OCI-LY1 (cell line): ENCODE measurements at regions not wholly inside any gene's neighbourhood (a gene's known extent, or its start where the extent isn't known, plus 50 kb on each side); places are given as distances from the start of the nearest gene placed in this dataset.

ENCODE experiments used
- CTCF ChIP-seq: fragments of 200-600 bp; sonication (generic), shearing (Covaris generic); IDR thresholded peaks from 2 replicates; pipeline ENCODE4 v1.5.1; 2017; ENCODE audit warnings: mild to moderate bottlenecking, antibody characterized with exemption, low read length, moderate library complexity, mixed read lengths
- EZH2 ChIP-seq: fragments of 200-600 bp; sonication (generic), shearing (Covaris generic); IDR thresholded peaks from 2 replicates; pipeline ENCODE4 v1.8.0; 2017; ENCODE audit warnings: borderline replicate concordance, mixed run types, mild to moderate bottlenecking, antibody characterized with exemption, low read length, moderate library complexity, mixed read lengths

GRCh38 chr13:54606944-54607343 lies 1578.3 kb downstream of the OLFM4 start:
- no peak for TF ChIP-seq CTCF
- TF ChIP-seq EZH2 = no peak
